HEK293T (cell line): ENCODE measurements at regions not wholly inside any gene's neighbourhood (a gene's known extent, or its start where the extent isn't known, plus 50 kb on each side); places are given as distances from the start of the nearest gene placed in this dataset.

Experiments
- BHLHE40 ChIP-seq: fragments of 450-650 bp; IDR thresholded peaks from 2 replicates; pipeline ENCODE4 v1.6.1; 2016; ENCODE audit warnings: mild to moderate bottlenecking, moderate library complexity, borderline replicate concordance
- CTBP1 ChIP-seq: fragments of 450-650 bp; IDR thresholded peaks from 2 replicates; pipeline ENCODE4 v1.6.1; 2016; ENCODE audit warnings: borderline replicate concordance
- ELF4 ChIP-seq: fragments of 450-650 bp; IDR thresholded peaks from 2 replicates; pipeline ENCODE4 v1.6.1; 2017; ENCODE audit warnings: antibody characterized with exemption
- FOXM1 ChIP-seq: fragments of 450-650 bp; IDR thresholded peaks from 2 replicates; pipeline ENCODE4 v1.6.1; 2017; ENCODE audit warnings: mild to moderate bottlenecking, borderline replicate concordance
- L3MBTL2 ChIP-seq: fragments of 450-650 bp; conservative IDR thresholded peaks from 2 replicates; pipeline ENCODE4 v1.6.1; 2016; ENCODE audit warnings: mild to moderate bottlenecking
- LEF1 ChIP-seq: fragments of 450-650 bp; IDR thresholded peaks from 2 replicates; pipeline ENCODE4 v1.6.1; 2017; ENCODE audit warnings: mild to moderate bottlenecking, borderline replicate concordance
- SP1 ChIP-seq: fragments of 450-650 bp; IDR thresholded peaks from 2 replicates; pipeline ENCODE4 v1.6.1; 2017
- SUZ12 ChIP-seq: fragments of 450-650 bp; IDR thresholded peaks from 2 replicates; pipeline ENCODE4 v1.6.1; 2016; ENCODE audit warnings: mild to moderate bottlenecking
- ZNF384 ChIP-seq: fragments of 450-650 bp; IDR thresholded peaks from 2 replicates; pipeline ENCODE4 v1.6.1; 2016

- TF ChIP-seq FOXM1 = no peak
- TF ChIP-seq CTBP1 = no peak
- no peak for TF ChIP-seq LEF1
- TF ChIP-seq L3MBTL2 = no peak
- TF ChIP-seq SUZ12 = no peak
- no peak for TF ChIP-seq SP1
- no peak for TF ChIP-seq ZNF384
- TF ChIP-seq BHLHE40 = no peak
- TF ChIP-seq ELF4 = no peak
Measured at GRCh38 chr2:118730405-118730804, 117.0 kb downstream of the EN1 start.
